ENCODE measurements at regions not wholly inside any gene's neighbourhood (a gene's known extent, or its start where the extent isn't known, plus 50 kb on each side); places are given as distances from the start of the nearest gene placed in this dataset.

- TF ChIP-seq TAF1 (IDR thresholded peaks at IDR 0.05; ENCODE audit: borderline replicate concordance, insufficient read depth, low read length), result no peak
- TF ChIP-seq POLR2AphosphoS5 (IDR thresholded peaks at IDR 0.05; ENCODE audit: low read depth, low read length), result no peak
- TF ChIP-seq REST (IDR thresholded peaks at IDR 0.05; ENCODE audit: insufficient read depth in 1 of 2, low read depth in 2 of 2, low read length in 2 of 2), result no peak
Measured at GRCh38 chr17:36727052-36727451, 125.7 kb downstream of the MRM1 start.
